ENCODE measurements at regions not wholly inside any gene's neighbourhood (a gene's known extent, or its start where the extent isn't known, plus 50 kb on each side); places are given as distances from the start of the nearest gene placed in this dataset.
A peak's percentile ranks its signal among the peaks of the same experiment; 100 is the strongest.

GRCh38 chr4:123884922-123885321 lies 488.3 kb downstream of the SPRY1 start:
- no peaks in the 10 kb centered on the region for H3K36me3 ChIP-seq
- WGBS, 2 donors = 96% methylated on average over 6 of the region's 6 CpGs
- no peak overlapping the region for H3K27ac ChIP-seq
- H3K4me3 ChIP-seq = no peak overlapping the region
- no peak for TF ChIP-seq POLR2A (IDR thresholded peaks at IDR 0.05)
- no peak for TF ChIP-seq EP300 (IDR thresholded peaks at IDR 0.05)
- no peak for TF ChIP-seq CTCF (IDR thresholded peaks at IDR 0.05)
- H3K4me1 ChIP-seq = peaks cover 0 to 7% (median 2%) of the 10 kb centered on the region in 4 donors
- no peaks in the 10 kb centered on the region for H3K9me3 ChIP-seq
- no peaks in the 10 kb centered on the region for H3K27me3 ChIP-seq
- no peak for DNase-seq (ENCODE audit: low spot score in 2 of 2)

GRCh38 chr4:123889507-123889906 lies 492.9 kb downstream of the SPRY1 start:
- TF ChIP-seq EP300 (IDR thresholded peaks at IDR 0.05) (no peak), POLR2A (IDR thresholded peaks at IDR 0.05) (no peak)
- Histone ChIP-seq H3K4me1 (peaks cover 0 to 20% (median 2%) of the 10 kb centered on the region in 4 donors), H3K27ac (peak overlapping the region in 2 of 4 donors; percentile 37 to 56)

GRCh38 chr4:123890889-123891288 lies 494.3 kb downstream of the SPRY1 start:
- no peak overlapping the region for H3K4me3 ChIP-seq
- no peaks in the 10 kb centered on the region for H3K36me3 ChIP-seq
- DNase-seq (ENCODE audit: low spot score in 2 of 2) = no peak
- H3K4me1 ChIP-seq = peaks cover 0 to 20% (median 2%) of the 10 kb centered on the region in 4 donors
- TF ChIP-seq POLR2A (IDR thresholded peaks at IDR 0.05) = no peak
- TF ChIP-seq EP300 (IDR thresholded peaks at IDR 0.05) = no peak
- TF ChIP-seq CTCF (IDR thresholded peaks at IDR 0.05) = no peak
- no peaks in the 10 kb centered on the region for H3K27me3 ChIP-seq
- WGBS, 2 donors = 81 to 96% methylated on average over 3 of the region's 3 CpGs
- H3K27ac ChIP-seq = no peak overlapping the region
- H3K9me3 ChIP-seq = no peaks in the 10 kb centered on the region

More at GRCh38 chr4:123889507-123889906, 492.9 kb downstream of the SPRY1 start:
- Histone ChIP-seq H3K9me3 (no peaks in the 10 kb centered on the region), H3K36me3 (no peaks in the 10 kb centered on the region), H3K27me3 (no peaks in the 10 kb centered on the region), H3K4me3 (no peak overlapping the region)
- WGBS, 2 donors = 31 to 41% methylated on average over 1 of the region's 1 CpG
- DNase-seq (ENCODE audit: low spot score in 2 of 2) = no peak

- Histone ChIP-seq H3K27me3 (no peaks in the 10 kb centered on the region), H3K4me1 (peaks cover 0 to 28% (median 2%) of the 10 kb centered on the region in 4 donors), H3K4me3 (no peak overlapping the region), H3K27ac (no peak overlapping the region), H3K36me3 (no peaks in the 10 kb centered on the region), H3K9me3 (no peaks in the 10 kb centered on the region)
- DNase-seq (ENCODE audit: low spot score in 2 of 2) = no peak
- WGBS, 2 donors = 78% methylated on average over 3 of the region's 3 CpGs
- TF ChIP-seq EP300 (IDR thresholded peaks at IDR 0.05) (no peak), CTCF (IDR thresholded peaks at IDR 0.05) (no peak), POLR2A (IDR thresholded peaks at IDR 0.05) (no peak)
Observed at GRCh38 chr4:123891881-123892280, 495.3 kb downstream of the SPRY1 start.

- TF ChIP-seq EP300 (IDR thresholded peaks at IDR 0.05) (no peak), CTCF (IDR thresholded peaks at IDR 0.05) (no peak), POLR2A (IDR thresholded peaks at IDR 0.05) (no peak)
- no peaks in the 10 kb centered on the region for H3K9me3 ChIP-seq
- WGBS, 2 donors = 76 to 85% methylated on average over 4 of the region's 4 CpGs
- H3K4me1 ChIP-seq = peaks cover 0 to 32% (median 2%) of the 10 kb centered on the region in 4 donors
- DNase-seq (ENCODE audit: low spot score in 2 of 2) = no peak
- H3K4me3 ChIP-seq = no peak overlapping the region
- no peaks in the 10 kb centered on the region for H3K36me3 ChIP-seq
- no peaks in the 10 kb centered on the region for H3K27me3 ChIP-seq
- peak overlapping the region in 1 of 4 donors; percentile 13 for H3K27ac ChIP-seq
Observed at GRCh38 chr4:123892368-123892976, 495.9 kb downstream of the SPRY1 start.
